ENCODE measurements at regions not wholly inside any gene's neighbourhood (a gene's known extent, or its start where the extent isn't known, plus 50 kb on each side); places are given as distances from the start of the nearest gene placed in this dataset.
"Not testable (repeated sequence)": the region's sequence is repeated elsewhere in the genome, so short reads cannot be mapped to it uniquely, and the experiment has no call there.

- DNase-seq (ENCODE audit: low spot score) = no peak
Observed at GRCh38 chr7:127530148-127530547, 55.2 kb downstream of the GCC1 start.

- DNase-seq (ENCODE audit: low spot score) = no peak
Observed at GRCh38 chr7:127527561-127527960, 57.8 kb downstream of the GCC1 start.

GRCh38 chr7:127525866-127526480 is 59.4 kb downstream of the GCC1 start:
- no peak for DNase-seq (ENCODE audit: low spot score)

GRCh38 chr7:127516320-127516719 is 69.1 kb downstream of the GCC1 start:
- DNase-seq (ENCODE audit: low spot score) = no peak

GRCh38 chr7:127514499-127514898 is 70.9 kb downstream of the GCC1 start:
- DNase-seq (ENCODE audit: low spot score) = peak; percentile 53

- no peak for DNase-seq (ENCODE audit: low spot score)
Observed at GRCh38 chr7:127513311-127513710, 72.1 kb downstream of the GCC1 start.

GRCh38 chr7:127512663-127513062 is 72.7 kb downstream of the GCC1 start:
- no peak for DNase-seq (ENCODE audit: low spot score)

- no peak for DNase-seq (ENCODE audit: low spot score)
Observed at GRCh38 chr7:127504715-127505114, 80.7 kb downstream of the GCC1 start.

- no peak for DNase-seq (ENCODE audit: low spot score)
Observed at GRCh38 chr7:127501817-127502216, 83.6 kb downstream of the GCC1 start.

- DNase-seq (ENCODE audit: low spot score) = no peak
Observed at GRCh38 chr7:127487381-127487780, 94.9 kb upstream of the ZNF800 start.

GRCh38 chr7:127486654-127487053 is 94.1 kb upstream of the ZNF800 start:
- DNase-seq (ENCODE audit: low spot score) = no peak

GRCh38 chr7:127485482-127485881 is 93.0 kb upstream of the ZNF800 start:
- no peak for DNase-seq (ENCODE audit: low spot score)

GRCh38 chr7:127484954-127485353 is 92.4 kb upstream of the ZNF800 start:
- no peak for DNase-seq (ENCODE audit: low spot score)

- no peak for DNase-seq (ENCODE audit: low spot score)
Observed at GRCh38 chr7:127478461-127478860, 86.0 kb upstream of the ZNF800 start.

- no peak for DNase-seq (ENCODE audit: low spot score)
Observed at GRCh38 chr7:127478024-127478355, 85.5 kb upstream of the ZNF800 start.

GRCh38 chr7:127477295-127478023 is 85.0 kb upstream of the ZNF800 start:
- no peak for DNase-seq (ENCODE audit: low spot score)

GRCh38 chr7:127476618-127477017 is 84.1 kb upstream of the ZNF800 start:
- DNase-seq (ENCODE audit: low spot score) = no peak

GRCh38 chr7:127474457-127474856 is 81.9 kb upstream of the ZNF800 start:
- no peak for DNase-seq (ENCODE audit: low spot score)

- no peak for DNase-seq (ENCODE audit: low spot score)
Observed at GRCh38 chr7:127473409-127473808, 80.9 kb upstream of the ZNF800 start.

- DNase-seq (ENCODE audit: low spot score) = no peak
Observed at GRCh38 chr7:127460077-127460476, 67.6 kb upstream of the ZNF800 start.

GRCh38 chr7:127451258-127451657 is 58.8 kb upstream of the ZNF800 start:
- DNase-seq (ENCODE audit: low spot score) = not testable (repeated sequence)

GRCh38 chr7:127448566-127448965 is 56.1 kb upstream of the ZNF800 start:
- no peak for DNase-seq (ENCODE audit: low spot score)

GRCh38 chr7:127447326-127447945 is 54.9 kb upstream of the ZNF800 start:
- no peak for DNase-seq (ENCODE audit: low spot score)
